ENCODE measurements at regions not wholly inside any gene's neighbourhood (a gene's known extent, or its start where the extent isn't known, plus 50 kb on each side); places are given as distances from the start of the nearest gene placed in this dataset.

- no peak for DNase-seq
Measured at GRCh38 chr6:4346659-4347333, 211.4 kb upstream of the ECI2 start.

- no peak for DNase-seq
Measured at GRCh38 chr6:4345543-4345942, 210.2 kb upstream of the ECI2 start.

DNA sequence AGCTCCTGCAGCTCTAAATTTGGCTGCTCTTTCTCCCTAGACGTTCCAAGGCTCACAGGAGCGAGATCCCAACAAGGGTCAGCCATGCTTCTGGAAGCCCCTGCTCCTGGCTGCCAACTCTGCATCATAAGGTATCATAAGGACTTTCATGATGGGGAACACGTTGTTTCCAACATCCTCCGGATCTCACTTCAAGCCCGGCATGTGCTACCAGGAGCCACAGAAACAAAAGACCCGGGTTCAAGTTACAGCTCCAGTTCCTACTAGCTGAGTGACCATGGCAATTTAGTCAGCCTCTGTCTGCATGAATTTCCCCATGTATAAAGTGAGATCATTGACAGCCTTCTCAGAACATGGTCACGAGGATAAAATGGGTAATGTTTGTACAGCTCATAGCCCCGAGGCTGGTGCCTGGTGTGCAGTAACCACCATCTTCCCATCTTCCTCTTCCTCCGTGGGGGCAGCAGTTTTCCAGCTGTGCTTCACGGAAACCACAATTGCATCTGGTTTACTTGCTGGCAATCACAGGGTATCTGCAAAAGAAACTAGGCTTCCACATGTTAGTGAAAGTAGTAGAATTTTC, 209.0 kb upstream of the ECI2 start:
- no peak for DNase-seq

DNA sequence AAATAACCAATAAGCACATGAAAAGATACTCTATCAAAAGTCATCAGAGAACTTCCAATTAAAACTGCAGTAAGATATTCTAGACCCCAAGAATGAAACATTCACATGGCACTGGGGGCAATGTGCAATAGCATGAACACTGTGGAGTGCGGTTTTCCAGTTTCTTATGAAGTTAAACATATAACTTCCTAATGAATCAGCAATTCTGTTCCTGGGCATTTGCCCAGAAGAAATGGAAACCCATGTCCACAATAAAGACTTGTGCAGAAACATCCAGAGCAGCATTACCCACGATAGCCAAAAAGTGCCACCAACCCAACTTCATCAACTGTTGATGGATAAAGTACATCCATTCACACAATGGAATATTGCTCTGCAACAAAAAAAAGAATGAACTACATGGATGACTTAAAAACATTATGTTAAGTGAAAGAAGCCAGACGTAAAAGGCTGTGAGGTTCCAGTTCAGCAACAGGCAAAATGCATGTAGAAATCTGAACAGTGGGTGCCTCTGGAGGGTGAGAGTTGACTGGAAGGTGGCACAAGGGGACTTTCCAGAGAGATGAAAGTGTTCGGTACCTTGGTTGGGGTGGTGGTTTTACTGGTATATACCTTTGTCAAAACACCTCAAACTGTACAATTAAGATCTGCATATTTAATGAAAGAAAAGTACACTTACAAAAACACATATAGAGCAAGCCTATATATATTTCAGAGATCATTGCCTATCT, 207.2 kb upstream of the ECI2 start:
- no peak for DNase-seq

- no peak for DNase-seq
Measured at GRCh38 chr6:4341078-4341797, 205.9 kb upstream of the ECI2 start.

DNA sequence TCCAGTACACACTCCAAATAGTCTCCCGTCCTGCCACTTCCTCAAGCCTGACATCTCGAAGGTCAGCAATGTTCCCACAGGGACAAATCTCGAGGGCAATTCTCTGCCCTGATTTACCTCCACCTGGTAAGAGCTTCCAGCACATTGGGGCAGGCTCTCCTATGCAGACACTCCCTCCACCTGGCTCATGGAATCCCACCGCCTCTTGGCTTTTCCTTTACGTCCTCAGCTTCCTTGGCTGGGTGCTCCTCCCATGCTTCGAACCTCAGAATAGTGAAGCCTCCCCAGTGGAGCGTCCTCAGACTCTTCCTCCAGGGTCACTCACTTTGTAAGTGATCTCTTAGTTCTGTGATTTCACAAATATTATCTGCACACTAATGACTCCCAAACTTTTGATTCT, 205.2 kb upstream of the ECI2 start:
- DNase-seq = no peak

DNA sequence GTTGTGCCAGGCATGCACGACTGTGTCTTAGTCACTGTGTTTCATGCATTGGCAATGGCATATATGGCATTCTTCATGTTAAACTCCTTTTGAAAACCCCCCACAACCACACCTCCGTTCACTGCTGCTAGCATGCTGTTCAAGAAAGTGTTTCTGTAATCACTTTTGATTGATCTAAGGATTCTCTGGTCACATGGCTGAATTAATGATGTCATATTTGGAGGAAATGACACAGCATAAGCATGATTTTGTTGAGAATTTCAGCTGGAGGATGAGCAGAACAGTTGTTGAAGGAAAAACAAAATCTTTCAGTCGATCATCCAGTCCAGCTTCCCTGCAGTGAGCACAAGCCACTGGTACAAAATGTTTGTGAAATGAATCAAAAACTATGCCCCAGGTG, 203.5 kb upstream of the ECI2 start:
- no peak for DNase-seq

DNA sequence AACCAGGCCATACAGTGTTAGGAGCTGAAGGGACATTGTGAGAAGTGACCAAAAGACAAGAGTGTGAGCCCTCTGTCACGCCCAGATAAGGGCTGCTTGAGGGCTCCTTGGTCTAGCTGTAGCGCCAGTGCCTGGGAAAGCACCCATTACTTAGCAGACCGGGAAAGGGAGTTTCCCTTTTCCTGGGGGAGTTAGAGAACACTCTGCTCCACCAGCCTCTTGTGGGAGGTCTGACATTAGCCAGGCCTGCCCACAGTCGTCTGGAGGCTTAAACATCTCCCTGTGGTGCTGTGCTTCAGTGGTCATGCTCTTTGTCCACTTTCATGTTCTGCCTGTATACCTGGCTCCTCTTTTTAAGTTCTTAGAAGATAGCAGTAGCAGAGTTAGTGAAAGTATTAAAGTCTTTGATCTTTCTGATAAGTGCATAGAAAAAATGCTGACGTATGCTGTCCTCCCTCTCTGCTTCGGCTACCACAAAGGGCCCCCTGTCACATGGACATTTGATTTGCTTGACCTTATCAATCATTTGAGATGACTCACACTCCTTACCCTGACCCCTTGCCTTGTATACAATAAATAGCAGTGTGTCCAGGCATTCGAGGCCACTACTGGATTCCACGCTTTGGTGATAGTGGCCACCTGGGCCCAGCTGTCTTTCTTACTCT, 201.5 kb upstream of the ECI2 start:
- DNase-seq = no peak

DNA sequence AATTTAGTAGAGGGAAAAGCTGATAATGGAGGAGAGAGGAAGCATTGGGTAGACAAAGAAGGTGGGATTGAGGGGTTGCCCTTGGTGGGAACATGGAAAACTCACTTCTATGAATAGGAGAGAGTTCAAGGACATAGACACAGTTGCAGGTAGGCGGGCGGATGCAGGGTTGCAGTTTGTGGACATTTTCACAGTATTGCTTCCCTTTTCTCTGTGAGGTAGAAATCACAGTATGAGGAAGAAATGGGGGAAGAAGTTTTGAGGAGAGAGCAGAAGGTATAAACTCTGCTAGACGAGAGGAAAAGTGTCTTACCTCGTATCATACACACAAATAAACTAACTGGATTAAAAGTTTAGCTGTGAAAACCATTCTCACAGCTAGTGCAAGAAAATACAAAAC, 200.7 kb upstream of the ECI2 start:
- no peak for DNase-seq

- DNase-seq = peak; percentile 5
Measured at GRCh38 chr6:4334158-4334740, 198.9 kb upstream of the ECI2 start.

- no peak for DNase-seq
Measured at GRCh38 chr6:4327841-4328240, 192.5 kb upstream of the ECI2 start.

- DNase-seq = no peak
Measured at GRCh38 chr6:4324746-4325145, 189.4 kb upstream of the ECI2 start.

DNA sequence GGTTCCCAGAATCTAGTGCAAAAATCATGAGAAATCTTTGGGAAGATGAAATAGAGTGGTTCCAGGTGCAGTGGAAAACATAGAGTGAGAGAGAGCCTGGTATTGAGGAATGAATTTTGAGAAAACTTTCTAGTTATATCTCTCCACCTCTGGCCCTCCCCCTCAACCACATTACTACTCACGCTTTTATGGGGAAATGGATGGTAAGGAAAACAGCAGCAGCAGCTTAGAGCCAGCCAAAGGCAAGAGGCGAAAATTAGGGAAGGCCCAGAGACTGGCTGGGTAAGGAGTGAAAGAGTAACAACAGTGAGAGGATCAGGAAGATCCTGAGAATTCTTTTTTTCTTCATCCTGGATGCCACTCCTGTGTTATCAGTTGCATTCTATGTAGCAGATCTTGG, 187.9 kb upstream of the ECI2 start:
- DNase-seq = no peak

GRCh38 chr6:4322846-4323309, 187.5 kb upstream of the ECI2 start:
- no peak for DNase-seq

DNA sequence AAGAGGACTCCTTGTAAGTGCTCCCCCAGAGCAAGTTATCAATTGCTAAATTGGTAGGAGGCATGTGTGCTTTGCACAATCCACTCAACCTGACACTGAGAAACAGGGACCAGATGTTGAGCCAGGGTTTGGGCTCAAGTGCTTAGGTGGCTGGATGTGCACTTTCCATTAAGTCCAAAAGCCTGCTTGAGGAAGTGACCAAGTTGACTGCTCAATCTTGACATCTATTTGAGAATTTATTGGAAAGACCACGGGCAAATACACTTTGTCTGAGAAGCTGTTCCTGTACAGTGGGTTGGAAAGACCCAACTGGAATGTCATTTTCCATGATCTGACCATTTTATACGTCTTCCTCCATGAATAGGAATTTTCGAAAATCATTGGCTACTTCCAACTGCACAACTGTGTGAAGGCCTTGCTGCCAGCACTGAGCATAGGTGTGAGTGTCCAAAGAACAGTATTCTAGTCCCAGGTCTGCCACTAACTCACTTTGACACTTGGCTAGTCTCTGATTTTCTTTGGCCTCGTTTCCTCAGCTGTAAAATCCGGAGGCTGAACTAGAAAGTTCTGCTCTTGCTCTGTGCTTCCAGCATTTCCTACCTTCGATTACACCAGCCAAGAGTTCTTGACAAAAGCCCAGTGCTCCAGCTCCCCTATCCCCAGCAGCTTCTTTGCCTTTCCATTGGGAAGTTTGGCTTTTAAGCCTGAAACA, 186.9 kb upstream of the ECI2 start:
- no peak for DNase-seq

- no peak for DNase-seq
Measured at GRCh38 chr6:4320860-4321259, 185.5 kb upstream of the ECI2 start.

- DNase-seq = no peak
Measured at GRCh38 chr6:4319981-4320683, 184.8 kb upstream of the ECI2 start.

DNA sequence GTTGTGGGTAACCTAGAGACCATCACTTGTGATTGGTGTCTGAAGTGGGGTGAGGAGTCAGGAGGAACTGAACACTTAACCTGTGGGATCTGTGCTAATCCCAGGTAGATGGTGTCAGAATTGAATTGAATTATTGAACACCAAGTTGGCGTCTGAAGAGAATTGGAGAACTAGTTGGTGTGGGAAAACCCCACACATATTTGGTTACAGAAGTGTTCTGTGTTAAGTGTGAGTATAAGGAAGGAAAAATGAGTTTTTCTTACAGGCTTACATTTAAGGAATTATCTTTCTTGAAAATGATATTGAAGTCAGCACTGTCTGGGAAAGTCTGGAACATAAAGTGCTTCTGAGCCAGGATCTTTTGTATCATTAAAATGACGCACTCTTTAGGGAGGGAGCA, 182.9 kb upstream of the ECI2 start:
- DNase-seq = no peak

DNA sequence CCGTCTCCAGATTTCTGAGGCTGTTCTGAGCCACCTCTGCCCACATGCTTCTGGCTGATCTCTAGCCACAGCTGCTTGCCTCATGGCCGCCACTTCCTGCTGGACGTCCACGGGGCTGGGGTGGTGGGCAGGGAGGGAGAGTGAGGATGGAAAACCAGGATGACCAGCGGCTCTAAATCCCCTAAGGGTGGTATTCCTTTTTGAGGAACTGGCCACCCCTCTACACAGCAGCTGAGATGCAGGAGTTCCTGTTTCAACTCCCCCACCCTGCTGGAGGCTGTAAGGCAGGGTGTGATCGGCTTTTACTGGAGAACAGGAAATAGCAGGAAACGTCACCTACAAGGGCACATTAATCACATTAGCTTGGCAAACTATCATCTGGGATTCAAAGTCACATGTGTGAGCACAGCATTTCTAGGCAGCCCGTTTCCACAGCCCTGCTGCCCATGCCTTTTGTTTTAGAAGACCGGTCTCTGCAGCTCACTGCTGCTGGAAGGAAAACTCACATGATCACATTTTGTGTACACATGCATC, 181.6 kb upstream of the ECI2 start:
- DNase-seq = peak; percentile 4

DNA sequence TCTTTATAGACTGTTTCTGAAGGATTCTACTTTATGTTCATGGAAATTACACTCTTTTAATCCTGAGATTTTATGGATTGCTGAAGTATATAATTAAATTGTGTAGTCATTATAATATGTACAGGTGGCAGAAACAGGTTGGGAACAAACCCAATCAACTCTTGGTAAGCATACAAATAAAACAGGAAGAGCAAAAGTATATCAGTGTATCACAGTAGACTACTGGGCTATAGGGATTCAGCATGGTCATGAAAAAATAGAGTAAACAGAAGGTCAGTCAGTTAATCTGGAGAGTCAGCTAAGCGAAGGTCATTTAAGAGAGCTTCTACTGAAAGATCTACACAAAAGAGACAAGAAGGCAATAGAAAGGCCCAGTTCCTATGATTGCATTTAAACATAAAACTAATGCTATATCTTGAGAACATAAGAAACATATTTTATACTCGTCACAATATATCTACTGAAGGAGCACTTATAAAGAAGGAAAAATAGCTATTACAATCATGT, 178.9 kb upstream of the ECI2 start:
- DNase-seq = no peak

All from NCI-H510A (cell line).